Mammary epithelial cell (primary cell): ENCODE measurements at regions not wholly inside any gene's neighbourhood (a gene's known extent, or its start where the extent isn't known, plus 50 kb on each side); places are given as distances from the start of the nearest gene placed in this dataset.

Source experiments
- EZH2 ChIP-seq: IDR thresholded peaks from 2 replicates; pipeline ENCODE4 v1.6.1; 2012; ENCODE audit warnings: low read length, inconsistent platforms, borderline replicate concordance
- TF ChIP-seq, protein P1 (sequence below), 2 donors: IDR thresholded peaks in 1 of 2; conservative IDR thresholded peaks in 1 of 2; 2 replicates each; pipeline ENCODE4 v1.5.1; 2011 to 2012; ENCODE audit warnings: inconsistent platforms in 2 of 2, low read length in 2 of 2, mild to moderate bottlenecking in 2 of 2, control low read depth in 1 of 2, low read depth in 1 of 2; ENCODE audit not compliant: insufficient read depth in 1 of 2; ENCODE audit errors: extremely low read depth in 1 of 2

DNA sequence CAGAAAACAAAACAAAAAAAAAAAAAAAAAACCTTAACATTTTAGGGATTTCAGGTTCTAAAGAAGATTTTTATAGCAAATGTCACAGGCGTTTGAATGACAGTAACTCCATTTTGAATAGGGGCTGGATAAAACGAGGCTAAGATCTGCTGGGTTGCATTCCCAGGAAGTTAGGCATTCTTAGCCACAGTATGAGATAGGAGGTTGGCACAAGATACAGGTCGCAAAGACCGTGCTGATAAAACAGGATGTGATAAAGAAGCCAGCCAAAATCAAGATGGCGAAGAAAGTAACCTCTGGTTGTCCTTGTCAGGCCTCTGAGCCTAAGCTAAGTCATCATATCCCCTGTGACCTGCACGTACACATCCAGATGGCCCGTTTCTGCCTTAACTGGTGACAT lies 425.6 kb upstream of the PTPRD start:
- TF ChIP-seq EZH2, result no peak
- TF ChIP-seq, protein P1, sequence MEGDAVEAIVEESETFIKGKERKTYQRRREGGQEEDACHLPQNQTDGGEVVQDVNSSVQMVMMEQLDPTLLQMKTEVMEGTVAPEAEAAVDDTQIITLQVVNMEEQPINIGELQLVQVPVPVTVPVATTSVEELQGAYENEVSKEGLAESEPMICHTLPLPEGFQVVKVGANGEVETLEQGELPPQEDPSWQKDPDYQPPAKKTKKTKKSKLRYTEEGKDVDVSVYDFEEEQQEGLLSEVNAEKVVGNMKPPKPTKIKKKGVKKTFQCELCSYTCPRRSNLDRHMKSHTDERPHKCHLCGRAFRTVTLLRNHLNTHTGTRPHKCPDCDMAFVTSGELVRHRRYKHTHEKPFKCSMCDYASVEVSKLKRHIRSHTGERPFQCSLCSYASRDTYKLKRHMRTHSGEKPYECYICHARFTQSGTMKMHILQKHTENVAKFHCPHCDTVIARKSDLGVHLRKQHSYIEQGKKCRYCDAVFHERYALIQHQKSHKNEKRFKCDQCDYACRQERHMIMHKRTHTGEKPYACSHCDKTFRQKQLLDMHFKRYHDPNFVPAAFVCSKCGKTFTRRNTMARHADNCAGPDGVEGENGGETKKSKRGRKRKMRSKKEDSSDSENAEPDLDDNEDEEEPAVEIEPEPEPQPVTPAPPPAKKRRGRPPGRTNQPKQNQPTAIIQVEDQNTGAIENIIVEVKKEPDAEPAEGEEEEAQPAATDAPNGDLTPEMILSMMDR (conservative IDR thresholded peaks at IDR 0.05 in 1 of 2, IDR thresholded peaks at IDR 0.05 in 1 of 2; ENCODE audit: extremely low read depth in 1 of 2, insufficient read depth in 1 of 2, low read depth in 1 of 2, low read length in 2 of 2), result no peak
